SK-N-MC (cell line): ENCODE measurements at regions not wholly inside any gene's neighbourhood (a gene's known extent, or its start where the extent isn't known, plus 50 kb on each side); places are given as distances from the start of the nearest gene placed in this dataset.
"Not testable (repeated sequence)": the region's sequence is repeated elsewhere in the genome, so short reads cannot be mapped to it uniquely, and the experiment has no call there.

Experiments
- DNase-seq: peaks from one replicate; pipeline ENCODE4 v3.0.0-alpha.2; 2011; ENCODE audit warnings: low read depth, low spot score
- H3K27ac ChIP-seq: fragments of 200-600 bp; sonication (generic); 2 replicates; pipeline ENCODE4 v1.5.1; 2016; ENCODE audit warnings: mixed run types
- H3K36me3 ChIP-seq: fragments of 200-600 bp; sonication (generic); 2 replicates; pipeline ENCODE4 v1.6.1; 2017; ENCODE audit warnings: antibody characterized with exemption, low read length, mixed read lengths; ENCODE audit not compliant: insufficient read depth
- H3K4me3 ChIP-seq: fragments of 200-600 bp; sonication (generic); 2 replicates; pipeline ENCODE4 v1.5.1; 2016
- H3K9ac ChIP-seq: fragments of 200-600 bp; sonication (generic); 2 replicates; pipeline ENCODE4 v1.8.0; 2017; ENCODE audit warnings: mixed run types, mixed read lengths; ENCODE audit not compliant: insufficient read length
- H3K9me3 ChIP-seq: fragments of 200-600 bp; sonication (generic); 2 replicates; pipeline ENCODE4 v1.6.1; 2017; ENCODE audit warnings: low read depth, mild to moderate bottlenecking, antibody characterized with exemption, low read length, moderate library complexity, mixed read lengths
- EZH2 ChIP-seq: fragments of 200-600 bp; sonication (generic); IDR thresholded peaks from one replicate; pipeline ENCODE4 v1.6.1; 2017; ENCODE audit warnings: antibody characterized with exemption
- FOXP2 ChIP-seq: optimal IDR thresholded peaks from 2 replicates; pipeline ENCODE3; 2011; ENCODE audit warnings: mild to moderate bottlenecking, moderate library complexity; ENCODE audit not compliant: insufficient read depth; ENCODE audit errors: extremely low read length, control extremely low read depth
- POLR2AphosphoS5 ChIP-seq: IDR thresholded peaks from 2 replicates; pipeline ENCODE4 v1.6.1; 2012; ENCODE audit warnings: mild to moderate bottlenecking, low read depth, low read length, borderline replicate concordance

DNA sequence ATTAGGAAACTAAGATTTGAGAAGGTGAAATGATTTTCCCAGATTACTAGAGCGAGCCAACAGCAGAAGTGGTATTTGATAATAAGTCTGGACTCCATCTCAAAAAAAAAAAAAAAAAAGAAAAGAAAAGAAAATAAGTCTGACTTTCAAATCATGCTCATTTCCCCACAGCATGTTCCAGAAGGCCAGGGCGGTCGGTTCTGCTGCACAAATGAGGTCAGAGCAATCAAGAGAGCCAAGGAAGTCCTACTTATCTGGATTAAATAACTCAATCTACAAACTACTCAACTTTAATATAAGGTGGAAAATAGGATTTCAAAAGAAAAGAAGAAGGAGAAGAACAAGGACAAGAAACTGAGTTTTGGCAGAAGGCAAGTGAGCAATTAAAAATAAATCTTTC is 130.4 kb upstream of the RASA1 start:
- TF ChIP-seq FOXP2 = no peak
- no peak for TF ChIP-seq EZH2
- TF ChIP-seq POLR2AphosphoS5 = no peak
- no peak overlapping the region for H3K9ac ChIP-seq
- H3K36me3 ChIP-seq = no peaks in the 10 kb centered on the region
- no peaks in the 10 kb centered on the region for H3K9me3 ChIP-seq
- H3K4me3 ChIP-seq = no peak overlapping the region
- DNase-seq = no peak
- no peak overlapping the region for H3K27ac ChIP-seq

DNA sequence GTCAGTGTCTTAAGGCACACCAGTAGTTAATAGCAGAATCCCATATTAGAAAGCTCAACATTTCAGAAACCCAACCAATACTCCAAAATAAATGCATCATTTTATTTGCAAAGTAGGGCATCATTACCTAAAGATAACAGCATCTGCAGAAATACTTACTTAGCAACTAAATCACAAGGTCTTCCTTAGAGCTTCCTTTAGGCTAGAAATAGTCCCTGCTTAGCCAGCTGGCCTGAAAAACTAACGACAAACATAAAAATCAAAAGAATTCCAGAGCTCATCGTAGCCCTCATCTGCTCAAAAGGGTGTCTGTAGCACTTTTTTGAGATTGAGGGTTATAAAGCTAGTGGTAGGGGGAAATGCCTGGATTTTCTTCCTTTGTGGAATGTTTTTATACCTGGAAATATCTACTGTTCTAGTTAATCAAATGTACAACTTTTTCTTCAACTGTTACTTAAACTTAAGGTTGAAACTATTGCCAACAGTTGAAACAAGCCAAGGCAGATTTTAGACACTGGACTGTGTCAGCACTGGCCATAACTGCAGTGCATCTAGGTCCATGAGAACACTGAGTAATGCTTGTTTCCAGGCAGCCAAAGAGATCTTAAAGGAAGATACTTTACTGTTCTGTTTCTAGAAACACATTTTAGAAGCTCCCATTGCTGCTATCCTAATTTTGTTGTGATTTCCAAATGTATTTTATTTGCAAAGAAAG is 129.4 kb upstream of the RASA1 start:
- no peak for DNase-seq
- Histone ChIP-seq H3K4me3 (no peak overlapping the region), H3K36me3 (no peaks in the 10 kb centered on the region), H3K9ac (no peak overlapping the region), H3K27ac (no peak overlapping the region), H3K9me3 (no peaks in the 10 kb centered on the region)
- TF ChIP-seq FOXP2 (no peak), EZH2 (no peak), POLR2AphosphoS5 (no peak)

DNA sequence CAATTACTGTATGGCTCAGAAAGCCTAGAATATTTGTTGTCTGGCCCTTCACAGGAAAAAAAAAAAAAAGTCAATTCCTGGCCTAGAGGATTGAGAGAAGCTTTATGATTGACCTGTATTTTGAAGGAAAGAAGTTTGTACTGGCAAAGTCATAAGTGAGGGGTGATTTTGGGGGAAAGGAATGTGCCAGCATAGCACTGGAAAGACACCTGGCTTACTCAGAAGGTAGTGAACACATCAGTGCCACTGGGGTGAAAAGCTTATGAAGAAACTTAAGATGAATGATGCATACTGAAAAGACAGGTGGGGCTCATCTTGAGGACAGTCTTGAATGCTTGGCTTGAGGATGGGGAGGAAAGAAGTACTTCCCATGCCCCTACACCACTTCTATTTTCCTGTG is 127.9 kb upstream of the RASA1 start:
- Histone ChIP-seq H3K9me3 (no peaks in the 10 kb centered on the region), H3K36me3 (no peaks in the 10 kb centered on the region), H3K9ac (no peak overlapping the region), H3K27ac (no peak overlapping the region), H3K4me3 (no peak overlapping the region)
- TF ChIP-seq POLR2AphosphoS5 (no peak), EZH2 (no peak)
- DNase-seq = no peak

DNA sequence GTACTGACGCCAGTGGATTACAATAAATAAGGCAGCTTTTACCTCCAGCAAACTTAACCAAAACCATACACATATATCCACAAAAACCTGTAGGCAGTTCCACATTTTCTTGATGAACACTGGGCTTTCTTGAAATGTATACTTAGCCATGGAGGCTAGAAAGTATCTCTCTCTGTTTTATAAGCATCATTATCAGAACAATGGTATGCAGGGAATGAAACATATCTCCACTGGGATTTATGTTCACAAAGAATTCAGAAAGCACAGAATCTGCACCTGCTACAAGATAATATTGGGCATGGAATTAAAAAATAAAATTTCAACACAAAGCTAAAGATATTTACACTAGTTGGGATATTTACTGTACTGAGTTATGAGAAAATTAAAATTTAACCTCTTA is 126.1 kb upstream of the RASA1 start:
- H3K4me3 ChIP-seq = no peak overlapping the region

DNA sequence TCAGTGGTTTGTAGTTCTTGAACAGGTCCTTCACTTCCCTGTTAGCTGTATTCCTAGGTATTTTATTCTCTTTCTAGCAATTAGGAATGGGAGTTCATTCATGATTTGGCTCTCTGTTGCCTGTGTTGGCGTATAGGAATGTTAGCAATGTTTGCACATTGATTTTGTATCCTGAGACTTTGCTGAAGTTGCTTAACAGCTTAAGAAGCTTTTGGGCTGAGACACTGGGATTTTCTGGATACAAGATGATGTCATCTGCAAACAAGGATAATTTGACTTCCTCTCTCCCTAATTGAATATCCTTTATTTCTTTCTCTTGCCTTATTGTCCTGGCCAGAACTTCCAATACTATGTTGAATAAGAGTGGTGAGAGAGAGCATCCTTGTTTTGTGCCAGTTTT is 121.8 kb upstream of the RASA1 start:
- DNase-seq, H3K9ac ChIP-seq, H3K4me3 ChIP-seq, H3K9me3 ChIP-seq, H3K36me3 ChIP-seq, H3K27ac ChIP-seq: not testable (repeated sequence)

More for the DNA sequence above, 126.1 kb upstream of the RASA1 start:
- Histone ChIP-seq H3K9me3 (no peaks in the 10 kb centered on the region), H3K9ac (no peak overlapping the region), H3K27ac (no peak overlapping the region), H3K36me3 (no peaks in the 10 kb centered on the region)
- DNase-seq = no peak
- no peak for TF ChIP-seq POLR2AphosphoS5
- no peak for TF ChIP-seq FOXP2
- TF ChIP-seq EZH2 = no peak

DNA sequence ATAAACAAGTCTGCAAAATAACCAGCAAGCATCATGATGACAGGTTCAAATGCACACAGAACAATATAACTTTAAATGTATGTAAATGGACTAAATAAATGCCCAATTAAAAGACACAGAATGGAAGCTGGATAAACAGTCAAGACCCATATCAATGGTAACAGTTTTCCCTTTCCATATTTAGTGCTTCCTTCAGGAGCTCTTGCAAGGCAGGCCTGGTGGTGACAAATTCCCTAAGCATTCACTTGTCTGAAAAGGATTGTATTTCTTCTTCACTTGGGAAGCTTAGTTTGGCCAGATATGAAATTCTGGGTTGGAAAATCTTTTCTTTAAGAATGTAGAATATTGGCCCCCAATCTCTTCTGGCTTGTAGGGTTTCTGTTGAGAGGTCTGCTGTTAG is 120.2 kb upstream of the RASA1 start:
- no peak overlapping the region for H3K9ac ChIP-seq
- TF ChIP-seq POLR2AphosphoS5 = no peak
- no peak for TF ChIP-seq EZH2
- TF ChIP-seq FOXP2 = no peak
- no peak overlapping the region for H3K4me3 ChIP-seq
- no peaks in the 10 kb centered on the region for H3K9me3 ChIP-seq
- no peak overlapping the region for H3K27ac ChIP-seq
- H3K36me3 ChIP-seq = no peaks in the 10 kb centered on the region
- DNase-seq = no peak

DNA sequence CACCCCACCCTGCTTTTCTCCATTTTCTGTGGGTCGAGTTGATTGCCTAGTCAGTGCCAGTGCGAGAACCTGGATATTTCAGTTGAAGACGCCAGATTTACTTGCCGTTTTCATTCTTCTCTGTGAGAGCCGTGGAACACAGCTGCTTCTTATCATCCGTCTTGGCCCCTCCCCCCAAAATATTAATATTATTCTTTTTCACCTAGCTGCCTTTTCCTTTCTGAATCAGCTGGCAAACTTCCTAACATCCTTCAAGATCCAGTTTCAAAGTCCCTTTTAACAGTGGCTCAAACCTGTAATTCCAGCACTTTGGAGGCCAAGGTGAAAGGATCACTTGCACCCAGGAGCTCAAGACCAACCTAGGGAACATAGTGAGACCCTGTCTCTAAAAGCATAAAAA is 117.1 kb upstream of the RASA1 start:
- DNase-seq = no peak
- Histone ChIP-seq H3K9me3 (no peaks in the 10 kb centered on the region), H3K36me3 (no peaks in the 10 kb centered on the region), H3K4me3 (no peak overlapping the region), H3K27ac (no peak overlapping the region), H3K9ac (no peak overlapping the region)
- TF ChIP-seq FOXP2 (no peak), POLR2AphosphoS5 (no peak), EZH2 (no peak)

DNA sequence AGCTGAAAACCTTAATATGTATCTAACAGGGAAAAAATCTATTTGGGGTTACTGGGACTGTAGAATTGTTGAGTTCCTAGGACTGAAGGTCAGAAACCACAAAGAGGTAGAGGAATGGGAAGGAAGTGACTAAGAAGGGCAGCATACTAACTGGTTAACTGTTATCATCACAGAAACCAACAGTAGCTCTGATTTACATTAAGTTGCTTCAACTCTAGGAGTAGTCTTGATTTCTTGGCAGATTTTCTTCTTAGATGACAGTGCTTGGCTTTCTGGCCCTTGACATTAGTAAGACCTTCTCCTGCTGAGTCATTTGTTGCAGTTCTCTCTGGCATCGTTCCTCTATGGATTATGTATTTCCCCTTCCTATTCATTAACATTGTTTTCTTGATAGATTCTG is 116.1 kb upstream of the RASA1 start:
- no peak overlapping the region for H3K4me3 ChIP-seq
- no peaks in the 10 kb centered on the region for H3K36me3 ChIP-seq
- no peak overlapping the region for H3K9ac ChIP-seq
- no peak overlapping the region for H3K27ac ChIP-seq
- TF ChIP-seq EZH2 (no peak), FOXP2 (no peak), POLR2AphosphoS5 (no peak)
- no peak for DNase-seq
- no peaks in the 10 kb centered on the region for H3K9me3 ChIP-seq

DNA sequence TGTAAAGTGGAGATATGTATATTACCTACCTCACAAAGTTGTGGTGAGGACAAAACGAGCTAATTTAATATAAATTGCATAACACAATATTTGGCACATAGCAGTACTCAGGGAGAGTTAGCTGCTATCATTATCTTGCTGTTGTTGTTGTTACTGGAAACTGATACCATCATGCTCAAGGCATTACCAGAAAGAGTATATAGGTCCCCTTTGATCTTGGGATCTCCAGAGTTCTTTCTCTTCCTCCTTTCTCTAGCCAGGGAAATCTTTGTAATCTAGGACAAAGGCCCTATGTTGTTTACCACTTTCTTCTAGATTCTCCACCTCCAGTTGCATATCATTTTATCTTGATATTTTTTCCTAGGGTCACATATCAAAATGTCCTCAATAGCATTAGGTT is 114.8 kb upstream of the RASA1 start:
- Histone ChIP-seq H3K9me3 (no peaks in the 10 kb centered on the region), H3K9ac (no peak overlapping the region), H3K4me3 (no peak overlapping the region), H3K36me3 (no peaks in the 10 kb centered on the region), H3K27ac (no peak overlapping the region)
- DNase-seq = no peak
- no peak for TF ChIP-seq FOXP2

DNA sequence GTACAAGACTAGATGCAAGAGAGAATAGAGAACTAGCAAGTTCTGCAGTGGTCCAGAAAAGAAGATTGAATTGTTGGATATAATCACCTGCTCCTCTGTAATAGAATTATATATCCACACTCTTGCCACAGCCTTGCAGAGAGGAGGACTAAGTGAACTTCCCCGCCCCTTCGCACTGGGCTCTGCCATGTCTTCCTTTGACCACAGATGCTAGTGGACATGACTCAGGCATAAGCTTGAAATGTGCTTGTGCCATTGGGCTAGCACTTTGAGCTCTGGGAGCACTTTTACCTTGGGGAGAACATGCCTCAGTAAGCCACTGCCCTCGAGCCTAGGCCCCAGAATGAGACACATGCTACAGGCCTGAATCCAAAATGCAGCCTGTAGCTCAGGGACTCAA is 113.5 kb upstream of the RASA1 start:
- no peak overlapping the region for H3K27ac ChIP-seq
- no peak for DNase-seq
- TF ChIP-seq FOXP2 = no peak
- TF ChIP-seq POLR2AphosphoS5 = no peak
- TF ChIP-seq EZH2 = no peak
- no peak overlapping the region for H3K9ac ChIP-seq
- no peak overlapping the region for H3K4me3 ChIP-seq
- no peaks in the 10 kb centered on the region for H3K9me3 ChIP-seq
- H3K36me3 ChIP-seq = no peaks in the 10 kb centered on the region
